Neural progenitor cell (in vitro differentiated cells): ENCODE measurements at regions not wholly inside any gene's neighbourhood (a gene's known extent, or its start where the extent isn't known, plus 50 kb on each side); places are given as distances from the start of the nearest gene placed in this dataset.

ENCODE experiments used
- CTCF ChIP-seq: fragments of 200-600 bp; sonication (generic); IDR thresholded peaks from 2 replicates; pipeline ENCODE4 v1.5.1; 2017; ENCODE audit warnings: antibody characterized with exemption, mild to moderate bottlenecking
- EZH2phosphoT487 ChIP-seq: fragments of 200-600 bp; sonication (generic); IDR thresholded peaks from 2 replicates; pipeline ENCODE4 v1.6.1; 2017; ENCODE audit warnings: antibody characterized with exemption

GRCh38 chr6:43941174-43941573, 171.2 kb downstream of the VEGFA start:
- no peak for TF ChIP-seq CTCF
- no peak for TF ChIP-seq EZH2phosphoT487
